HEK293 (cell line): ENCODE measurements at regions not wholly inside any gene's neighbourhood (a gene's known extent, or its start where the extent isn't known, plus 50 kb on each side); places are given as distances from the start of the nearest gene placed in this dataset.

Source experiments
- REST ChIP-seq: fragments of 450-650 bp; formaldehyde crosslinking; IDR thresholded peaks from 2 replicates; pipeline ENCODE4 v1.5.1; 2016; ENCODE audit warnings: missing biosample characterization, missing genetic modification characterization
- YY1 ChIP-seq: fragments of 450-650 bp; formaldehyde crosslinking; IDR thresholded peaks from 2 replicates; pipeline ENCODE4 v1.5.1; 2018; ENCODE audit warnings: missing biosample characterization, missing genetic modification characterization
- ZBTB7A ChIP-seq: fragments of 450-650 bp; formaldehyde crosslinking; IDR thresholded peaks from 2 replicates; pipeline ENCODE4 v1.5.1; 2016; ENCODE audit warnings: low read depth, missing biosample characterization, missing genetic modification characterization
- ZBTB8A ChIP-seq: fragments of 450-650 bp; formaldehyde crosslinking; IDR thresholded peaks from 2 replicates; pipeline ENCODE4 v1.5.1; 2016; ENCODE audit warnings: missing biosample characterization, missing genetic modification characterization

GRCh38 chr18:40120356-40120755, 1834.7 kb upstream of the PIK3C3 start:
- TF ChIP-seq REST (tag by site-specific recombination) = no peak
- no peak for TF ChIP-seq YY1 (tag by site-specific recombination)
- no peak for TF ChIP-seq ZBTB7A (tag by site-specific recombination)
- TF ChIP-seq ZBTB8A = no peak
